HepG2 (cell line): ENCODE measurements at regions not wholly inside any gene's neighbourhood (a gene's known extent, or its start where the extent isn't known, plus 50 kb on each side); places are given as distances from the start of the nearest gene placed in this dataset.

Experiments
- AGO1 ChIP-seq: fragments of 200-400 bp; formaldehyde crosslinking; IDR thresholded peaks from 2 replicates; pipeline ENCODE4 v1.6.1; 2017; ENCODE audit warnings: mild to moderate bottlenecking, low read depth, low read length, moderate library complexity; ENCODE audit not compliant: poor library complexity, severe bottlenecking
- BCL6 ChIP-seq: IDR thresholded peaks from 2 replicates; pipeline ENCODE4 v1.6.1; 2016; ENCODE audit warnings: missing genetic modification reagents, missing compliant biosample characterization
- BORCS8-MEF2B ChIP-seq: sonication (generic); formaldehyde crosslinking; IDR thresholded peaks from 2 replicates; pipeline ENCODE4 v1.8.0; 2022; ENCODE audit warnings: mild to moderate bottlenecking, missing genetic modification reagents
- CEBPG ChIP-seq: IDR thresholded peaks from 2 replicates; pipeline ENCODE4 v1.6.1; 2016
- DMAP1 ChIP-seq: IDR thresholded peaks from 2 replicates; pipeline ENCODE4 v1.6.1; 2016
- DPF2 ChIP-seq: sonication (generic); formaldehyde crosslinking; IDR thresholded peaks from 2 replicates; pipeline ENCODE4 v1.4.0; 2020; ENCODE audit warnings: mild to moderate bottlenecking, low read depth, missing genetic modification reagents, borderline replicate concordance
- FOSL1 ChIP-seq: sonication (generic); formaldehyde crosslinking; IDR thresholded peaks from 2 replicates; pipeline ENCODE4 v1.9.0; 2021; ENCODE audit warnings: missing genetic modification reagents, borderline replicate concordance
- FOXO1 ChIP-seq: sonication (generic); formaldehyde crosslinking; IDR thresholded peaks from 2 replicates; pipeline ENCODE4 v1.4.0; 2020; ENCODE audit warnings: missing genetic modification reagents
- IRX3 ChIP-seq: sonication (generic); formaldehyde crosslinking; IDR thresholded peaks from 2 replicates; pipeline ENCODE4 v1.8.1; 2023; ENCODE audit warnings: mild to moderate bottlenecking, low read depth, missing genetic modification reagents, borderline replicate concordance
- NCOA1 ChIP-seq: sonication (generic); formaldehyde crosslinking; IDR thresholded peaks from 2 replicates; pipeline ENCODE4 v1.9.0; 2021; ENCODE audit warnings: missing genetic modification reagents
- NCOA5 ChIP-seq: sonication (generic); formaldehyde crosslinking; IDR thresholded peaks from 2 replicates; pipeline ENCODE4 v1.4.0; 2020; ENCODE audit warnings: missing genetic modification reagents
- NFE2L2 ChIP-seq: fragments of 150-350 bp; IDR thresholded peaks from 2 replicates; pipeline ENCODE4 v1.6.1; 2014; ENCODE audit warnings: low read length
- NFIB ChIP-seq: sonication (generic); formaldehyde crosslinking; IDR thresholded peaks from 2 replicates; pipeline ENCODE4 v1.9.0; 2021; ENCODE audit warnings: missing genetic modification reagents, mild to moderate bottlenecking, borderline replicate concordance
- NKX3-1 ChIP-seq: sonication (generic); formaldehyde crosslinking; IDR thresholded peaks from 2 replicates; pipeline ENCODE4 v1.5.0; 2020; ENCODE audit warnings: missing genetic modification reagents
- NR1H2 ChIP-seq: sonication (generic); formaldehyde crosslinking; IDR thresholded peaks from 2 replicates; pipeline ENCODE4 v1.8.1; 2022; ENCODE audit warnings: low read depth, missing genetic modification reagents, borderline replicate concordance
- PHF21A ChIP-seq: sonication (generic); formaldehyde crosslinking; IDR thresholded peaks from 2 replicates; pipeline ENCODE4 v1.5.0; 2020; ENCODE audit warnings: mild to moderate bottlenecking, missing genetic modification reagents
- POLR2AphosphoS2 ChIP-seq: IDR thresholded peaks from 2 replicates; pipeline ENCODE4 v1.6.1; 2011; ENCODE audit warnings: low read depth, low read length, improper control_type of control experiment
- RXRB ChIP-seq: IDR thresholded peaks from 2 replicates; pipeline ENCODE4 v1.6.1; 2016; ENCODE audit warnings: borderline replicate concordance, missing genetic modification reagents, missing compliant biosample characterization
- TBX2 ChIP-seq: sonication (generic); formaldehyde crosslinking; IDR thresholded peaks from 2 replicates; pipeline ENCODE4 v1.5.0; 2020; ENCODE audit warnings: missing genetic modification reagents, mild to moderate bottlenecking, borderline replicate concordance
- WIZ ChIP-seq: sonication (generic); formaldehyde crosslinking; IDR thresholded peaks from 2 replicates; pipeline ENCODE4 v1.5.1; 2020; ENCODE audit warnings: mild to moderate bottlenecking, missing genetic modification reagents
- ZNF138 ChIP-seq: sonication (generic); formaldehyde crosslinking; IDR thresholded peaks from 2 replicates; pipeline ENCODE4 v1.5.0; 2020; ENCODE audit warnings: mild to moderate bottlenecking, low read depth, missing genetic modification reagents
- ZNF24 ChIP-seq: fragments of 450-650 bp; IDR thresholded peaks from 2 replicates; pipeline ENCODE4 v1.6.1; 2017; ENCODE audit warnings: antibody characterized with exemption, mild to moderate bottlenecking
- ZNF451 ChIP-seq: sonication (generic); formaldehyde crosslinking; IDR thresholded peaks from 2 replicates; pipeline ENCODE4 v1.5.0; 2020; ENCODE audit warnings: mild to moderate bottlenecking, missing genetic modification reagents
- ZNF564 ChIP-seq: sonication (generic); formaldehyde crosslinking; IDR thresholded peaks from 2 replicates; pipeline ENCODE4 v1.8.1; 2023; ENCODE audit warnings: mild to moderate bottlenecking, missing genetic modification reagents
- ZNF761 ChIP-seq: sonication (generic); formaldehyde crosslinking; conservative IDR thresholded peaks from 2 replicates; pipeline ENCODE4 v1.4.0; 2020; ENCODE audit warnings: mild to moderate bottlenecking, missing genetic modification reagents
- ZNF772 ChIP-seq: sonication (generic); formaldehyde crosslinking; IDR thresholded peaks from 2 replicates; pipeline ENCODE4 v1.5.0; 2020; ENCODE audit warnings: mild to moderate bottlenecking, missing genetic modification reagents
- TF ChIP-seq, protein P1 (sequence below): sonication (generic); formaldehyde crosslinking; IDR thresholded peaks from 2 replicates; pipeline ENCODE4 v1.5.1; 2020; ENCODE audit warnings: mild to moderate bottlenecking, missing genetic modification reagents, borderline replicate concordance
- TF ChIP-seq, protein P2 (sequence below): sonication (generic); formaldehyde crosslinking; IDR thresholded peaks from 2 replicates; pipeline ENCODE4 v1.4.0; 2020; ENCODE audit warnings: missing genetic modification reagents

DNA sequence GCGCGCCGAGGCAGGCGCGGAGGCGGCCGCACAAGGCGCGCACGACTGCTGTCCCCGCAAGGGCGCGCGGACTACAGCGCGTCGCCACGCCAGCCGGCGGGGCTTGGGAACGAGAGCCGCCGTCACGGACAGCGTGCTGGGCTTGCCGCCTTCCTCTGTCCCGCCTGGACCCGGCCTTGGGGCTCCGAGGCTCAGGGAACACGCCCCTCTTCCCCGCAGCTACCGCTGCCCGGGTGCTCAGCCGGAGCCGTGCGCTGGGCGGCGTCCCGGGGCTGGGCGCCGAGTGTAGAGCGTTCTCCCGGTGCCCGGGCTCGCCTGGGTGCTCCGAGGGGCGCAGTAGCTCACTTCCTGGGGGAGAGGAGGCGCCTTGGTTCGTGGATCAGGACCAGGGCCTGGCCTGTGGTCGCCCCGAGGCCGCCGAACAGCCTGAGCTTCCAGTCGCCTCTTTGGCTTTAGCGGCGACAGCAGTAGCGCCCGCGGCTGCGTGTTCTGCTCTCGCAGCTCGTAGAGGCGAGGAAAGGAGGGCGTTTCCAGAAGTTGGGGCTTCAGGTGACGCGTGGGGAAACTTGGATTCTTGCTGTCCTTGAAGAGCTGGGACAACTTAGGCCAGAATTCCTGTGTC is 226.7 kb upstream of the C2CD4B start (continued):
- TF ChIP-seq FOSL1, result no peak
- TF ChIP-seq BORCS8-MEF2B (CRISPR knock-in tag), result peak; percentile 60; the same call in 1 of the 2 replicates
- TF ChIP-seq AGO1, result no peak
- no peak for TF ChIP-seq NCOA1 (CRISPR knock-in tag)
- peak; percentile 73; the same call in 1 of the 2 replicates for TF ChIP-seq BCL6 (CRISPR knock-in tag)
- no peak for TF ChIP-seq ZNF451
- TF ChIP-seq, protein P1, sequence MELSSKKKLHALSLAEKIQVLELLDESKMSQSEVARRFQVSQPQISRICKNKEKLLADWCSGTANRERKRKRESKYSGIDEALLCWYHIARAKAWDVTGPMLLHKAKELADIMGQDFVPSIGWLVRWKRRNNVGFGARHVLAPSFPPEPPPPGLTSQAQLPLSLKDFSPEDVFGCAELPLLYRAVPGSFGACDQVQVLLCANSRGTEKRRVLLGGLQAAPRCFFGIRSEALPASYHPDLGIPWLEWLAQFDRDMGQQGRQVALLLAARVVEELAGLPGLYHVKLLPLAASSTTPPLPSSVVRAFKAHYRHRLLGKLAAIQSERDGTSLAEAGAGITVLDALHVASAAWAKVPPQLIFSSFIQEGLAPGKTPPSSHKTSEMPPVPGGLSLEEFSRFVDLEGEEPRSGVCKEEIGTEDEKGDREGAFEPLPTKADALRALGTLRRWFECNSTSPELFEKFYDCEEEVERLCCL, result no peak
- TF ChIP-seq, protein P2, sequence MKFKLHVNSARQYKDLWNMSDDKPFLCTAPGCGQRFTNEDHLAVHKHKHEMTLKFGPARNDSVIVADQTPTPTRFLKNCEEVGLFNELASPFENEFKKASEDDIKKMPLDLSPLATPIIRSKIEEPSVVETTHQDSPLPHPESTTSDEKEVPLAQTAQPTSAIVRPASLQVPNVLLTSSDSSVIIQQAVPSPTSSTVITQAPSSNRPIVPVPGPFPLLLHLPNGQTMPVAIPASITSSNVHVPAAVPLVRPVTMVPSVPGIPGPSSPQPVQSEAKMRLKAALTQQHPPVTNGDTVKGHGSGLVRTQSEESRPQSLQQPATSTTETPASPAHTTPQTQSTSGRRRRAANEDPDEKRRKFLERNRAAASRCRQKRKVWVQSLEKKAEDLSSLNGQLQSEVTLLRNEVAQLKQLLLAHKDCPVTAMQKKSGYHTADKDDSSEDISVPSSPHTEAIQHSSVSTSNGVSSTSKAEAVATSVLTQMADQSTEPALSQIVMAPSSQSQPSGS (CRISPR knock-in tag), result no peak
- TF ChIP-seq ZNF761 (CRISPR knock-in tag), result no peak
- TF ChIP-seq ZNF138 (CRISPR knock-in tag), result peak; percentile 84; the same call in 1 of the 2 replicates
- 0 out of 2 replicates have a peak, but pooled peaks have one; percentile 39 for TF ChIP-seq ZNF564 (CRISPR knock-in tag)
- TF ChIP-seq RXRB (CRISPR knock-in tag), result no peak
- peak; percentile 64; the same call in 1 of the 2 replicates for TF ChIP-seq TBX2 (CRISPR knock-in tag)
- no peak for TF ChIP-seq NKX3-1
- TF ChIP-seq FOXO1 (CRISPR knock-in tag), result no peak
- TF ChIP-seq WIZ (CRISPR knock-in tag), result 0 out of 2 replicates have a peak, but pooled peaks have one; percentile 53
- no peak for TF ChIP-seq ZNF24
- TF ChIP-seq DPF2, result no peak
- no peak for TF ChIP-seq NFE2L2
- TF ChIP-seq IRX3, result no peak
- TF ChIP-seq PHF21A (CRISPR knock-in tag), result peak; percentile 47; the same call in 1 of the 2 replicates
- TF ChIP-seq NFIB (CRISPR knock-in tag), result no peak
- 0 out of 2 replicates have a peak, but pooled peaks have one; percentile 50 for TF ChIP-seq NR1H2
- TF ChIP-seq ZNF772 (CRISPR knock-in tag), result peak; percentile 65; the same call in 1 of the 2 replicates
- no peak for TF ChIP-seq NCOA5
- no peak for TF ChIP-seq POLR2AphosphoS2
- no peak; the same call in 1 of the 2 replicates for TF ChIP-seq DMAP1 (CRISPR knock-in tag)
- TF ChIP-seq CEBPG (CRISPR knock-in tag), result no peak
